SK-N-SH (cell line): ENCODE measurements at regions not wholly inside any gene's neighbourhood (a gene's known extent, or its start where the extent isn't known, plus 50 kb on each side); places are given as distances from the start of the nearest gene placed in this dataset.

Experiments used
- CTCF ChIA-PET: fragments of 300-600, 350-600 bp; formaldehyde crosslinking; extraction: SDS; loops from one replicate; lab custom pipeline; 2021; lab: Yijun Ruan, JAX
- POLR2A ChIA-PET: fragments of 350-600 bp; sonication (Branson Sonifier 250); formaldehyde crosslinking; extraction: SDS; loops from one replicate; lab custom pipeline; 2020; ENCODE audit warnings: antibody characterized with exemption, inconsistent platforms; lab: Yijun Ruan, JAX
- DNase-seq: peaks from one replicate; pipeline ENCODE4 v3.0.0; 2012
- H2AFZ ChIP-seq: fragments of 200-600 bp; sonication (generic); 2 replicates; pipeline ENCODE4 v1.8.1; 2016; ENCODE audit warnings: antibody characterized with exemption, mild to moderate bottlenecking, low read depth
- H3F3A ChIP-seq: fragments of 200-600 bp; sonication (generic); replicated peaks from 2 replicates; pipeline ENCODE3; 2016; ENCODE audit warnings: antibody characterized with exemption, mild to moderate bottlenecking; ENCODE audit not compliant: insufficient read depth
- H3K27ac ChIP-seq, 2 experiments: fragments of 200-500 bp in 1 of 2; fragments of 200-600 bp in 1 of 2; sonication (Bioruptor generic) in 1 of 2; sonication (generic), shearing (Covaris generic) in 1 of 2; 2 replicates each; pipeline versions ENCODE4 v1.5.1 to v1.6.1; 2014 to 2016; ENCODE audit warnings: low read depth in 2 of 2, inconsistent platforms in 1 of 2, low read length in 1 of 2, mild to moderate bottlenecking in 1 of 2, mixed read lengths in 1 of 2
- H3K27me3 ChIP-seq: fragments of 200-600 bp; sonication (generic), shearing (Covaris generic); 2 replicates; pipeline ENCODE4 v1.6.1; 2016; ENCODE audit warnings: mixed run types; ENCODE audit not compliant: insufficient read depth
- H3K36me3 ChIP-seq, 2 experiments: fragments of 200-500 bp in 1 of 2; fragments of 200-600 bp in 1 of 2; sonication (Bioruptor generic) in 1 of 2; sonication (generic) in 1 of 2; replicated peaks in 1 of 2; 2 replicates each; pipeline versions ENCODE3 to v1.5.1; 2014 to 2016; ENCODE audit warnings: low read length in 1 of 2, mild to moderate bottlenecking in 1 of 2; ENCODE audit not compliant: insufficient read depth in 2 of 2, control insufficient read depth in 1 of 2
- H3K4me1 ChIP-seq, 2 experiments: fragments of 200-500 bp in 1 of 2; fragments of 200-600 bp in 1 of 2; sonication (Bioruptor generic) in 1 of 2; sonication (generic), shearing (Covaris generic) in 1 of 2; 2 replicates each; pipeline versions ENCODE4 v1.5.1 to v1.6.1; 2014 to 2016; ENCODE audit warnings: low read depth in 1 of 2, low read length in 1 of 2, mixed run types in 1 of 2; ENCODE audit not compliant: insufficient read depth in 2 of 2, control insufficient read depth in 1 of 2
- H3K4me2 ChIP-seq: fragments of 200-600 bp; sonication (generic), shearing (Covaris generic); 2 replicates; pipeline ENCODE4 v1.6.1; 2017; ENCODE audit warnings: mixed run types
- H3K4me3 ChIP-seq, 2 experiments: fragments of 200-500 bp in 1 of 2; fragments of 200-600 bp in 1 of 2; sonication (Bioruptor generic) in 1 of 2; sonication (generic), shearing (Covaris generic) in 1 of 2; 2 replicates each; pipeline versions ENCODE4 v1.5.1 to v1.8.1; 2014 to 2016; ENCODE audit warnings: low read depth in 2 of 2, inconsistent platforms in 1 of 2, low read length in 1 of 2, mild to moderate bottlenecking in 1 of 2, mixed read lengths in 1 of 2, moderate library complexity in 1 of 2
- H3K79me2 ChIP-seq: fragments of 200-600 bp; sonication (generic); 2 replicates; pipeline ENCODE4 v1.8.1; 2017; ENCODE audit warnings: mild to moderate bottlenecking; ENCODE audit not compliant: insufficient read depth
- H3K9ac ChIP-seq: fragments of 200-600 bp; sonication (generic); 2 replicates; pipeline ENCODE4 v1.6.1; 2017; ENCODE audit warnings: mixed run types
- H3K9me2 ChIP-seq: fragments of 200-600 bp; sonication (generic); 2 replicates; pipeline ENCODE4 v1.6.1; 2017; ENCODE audit warnings: mixed run types
- H3K9me3 ChIP-seq: fragments of 200-600 bp; sonication (generic); 2 replicates; pipeline ENCODE4 v1.6.1; 2017; ENCODE audit warnings: mixed run types, mild to moderate bottlenecking, moderate library complexity
- H4K20me1 ChIP-seq: fragments of 200-600 bp; sonication (generic); 2 replicates; pipeline ENCODE4 v1.6.1; 2017; ENCODE audit warnings: mild to moderate bottlenecking, mixed run types; ENCODE audit not compliant: insufficient read depth
- CTCF ChIP-seq: fragments of 200-600 bp; sonication (generic); IDR thresholded peaks from 2 replicates; pipeline ENCODE4 v1.6.1; 2017; ENCODE audit warnings: antibody characterized with exemption, mild to moderate bottlenecking, moderate library complexity
- ELF1 ChIP-seq: IDR thresholded peaks from 2 replicates; pipeline ENCODE4 v1.4.0; 2012
- EP300 ChIP-seq, 2 experiments: IDR thresholded peaks; 2 replicates each; pipeline versions ENCODE4 v1.4.0 to v1.6.1; 2012; ENCODE audit warnings: borderline replicate concordance in 1 of 2, low read depth in 1 of 2, low read length in 1 of 2
- EZH2phosphoT487 ChIP-seq: fragments of 200-600 bp; sonication (generic); IDR thresholded peaks from 2 replicates; pipeline ENCODE4 v1.6.1; 2017; ENCODE audit warnings: low read depth, mixed run types, mild to moderate bottlenecking, antibody characterized with exemption, moderate library complexity, borderline replicate concordance
- FOSL2 ChIP-seq: IDR thresholded peaks from 2 replicates; pipeline ENCODE4 v1.4.0; 2012; ENCODE audit warnings: low read depth, mild to moderate bottlenecking, moderate library complexity, borderline replicate concordance
- GABPA ChIP-seq: IDR thresholded peaks from 2 replicates; pipeline ENCODE4 v1.4.0; 2012; ENCODE audit warnings: low read depth, mild to moderate bottlenecking
- GATA2 ChIP-seq: sonication (generic); formaldehyde crosslinking; IDR thresholded peaks from 2 replicates; pipeline ENCODE4 v1.5.0; 2020; ENCODE audit warnings: mild to moderate bottlenecking, missing genetic modification reagents
- IRF3 ChIP-seq: fragments of 150-350 bp; IDR thresholded peaks from 2 replicates; pipeline ENCODE4 v1.6.1; 2016; ENCODE audit warnings: mild to moderate bottlenecking, low read depth, low read length
- JUND ChIP-seq: IDR thresholded peaks from 2 replicates; pipeline ENCODE4 v1.4.0; 2012
- MXI1 ChIP-seq: IDR thresholded peaks from 2 replicates; pipeline ENCODE4 v1.6.1; 2012; ENCODE audit warnings: mild to moderate bottlenecking, low read depth, low read length, improper control_type of control experiment
- NRF1 ChIP-seq: IDR thresholded peaks from 2 replicates; pipeline ENCODE4 v1.6.1; 2012; ENCODE audit warnings: low read depth, mild to moderate bottlenecking, low read length
- PBX3 ChIP-seq: IDR thresholded peaks from 2 replicates; pipeline ENCODE4; 2012
- POLR2AphosphoS5 ChIP-seq: IDR thresholded peaks from 2 replicates; pipeline ENCODE4 v1.6.1; 2012; ENCODE audit warnings: low read depth, low read length
- RAD21 ChIP-seq: IDR thresholded peaks from 2 replicates; pipeline ENCODE4 v1.6.1; 2012; ENCODE audit warnings: mild to moderate bottlenecking, low read length
- SIN3A ChIP-seq: IDR thresholded peaks from 2 replicates; pipeline ENCODE4 v1.6.1; 2012; ENCODE audit warnings: low read depth, mild to moderate bottlenecking, low read length, moderate library complexity, borderline replicate concordance
- TAF1 ChIP-seq: IDR thresholded peaks from 2 replicates; pipeline ENCODE4 v1.6.1; 2012; ENCODE audit warnings: low read depth, mild to moderate bottlenecking, low read length, moderate library complexity, borderline replicate concordance
- TCF12 ChIP-seq: IDR thresholded peaks from 2 replicates; pipeline ENCODE4 v1.4.0; 2012
- USF1 ChIP-seq: IDR thresholded peaks from 2 replicates; pipeline ENCODE4 v1.4.0; 2012; ENCODE audit warnings: low read depth, borderline replicate concordance
- YY1 ChIP-seq: IDR thresholded peaks from 2 replicates; pipeline ENCODE4 v1.4.0; 2012; ENCODE audit warnings: low read depth, mild to moderate bottlenecking
- WGBS: methylation state at CpG from one replicate; pipeline ENCODE4 v1.1.6; 2017; ENCODE audit warnings: low lambda C conversion rate; 5-methylcytosine and 5-hydroxymethylcytosine counted together

GRCh38 chr3:94587291-94587690 lies 524.4 kb downstream of the NSUN3 start:
- 40% methylated on average over 3 of the region's 3 CpGs for WGBS
- H3K9me2 ChIP-seq, result no peaks in the 10 kb centered on the region
- H3F3A ChIP-seq, result no peaks in the 10 kb centered on the region
- no peak for DNase-seq
- H3K4me1 ChIP-seq, result no peaks in the 10 kb centered on the region
- no peaks in the 10 kb centered on the region for H3K79me2 ChIP-seq
- no peaks in the 10 kb centered on the region for H3K9me3 ChIP-seq
- POLR2A ChIA-PET, result no interaction called here
- H3K27me3 ChIP-seq, result no peaks in the 10 kb centered on the region
- no peak overlapping the region for H3K27ac ChIP-seq
- no peak overlapping the region for H2AFZ ChIP-seq
- CTCF ChIA-PET, result no interaction called here
- no peaks in the 10 kb centered on the region for H4K20me1 ChIP-seq
- TF ChIP-seq YY1 (no peak), TAF1 (no peak), TCF12 (no peak), ELF1 (no peak), PBX3 (no peak), FOSL2 (no peak), MXI1 (no peak), GATA2 (CRISPR knock-in tag) (no peak), CTCF (no peak), NRF1 (no peak), SIN3A (no peak), JUND (no peak), EZH2phosphoT487 (no peak), IRF3 (no peak), EP300 (IDR thresholded peaks at IDR 0.05; ENCODE audit: borderline replicate concordance in 1 of 2, low read depth in 1 of 2, low read length in 1 of 2) (no peak), USF1 (no peak), POLR2AphosphoS5 (no peak), RAD21 (no peak), GABPA (no peak)
- H3K4me3 ChIP-seq, result no peak overlapping the region
- no peaks in the 10 kb centered on the region for H3K36me3 ChIP-seq
- H3K9ac ChIP-seq, result no peak overlapping the region
- no peak overlapping the region for H3K4me2 ChIP-seq
